Chondrocyte (in vitro differentiated cells): ENCODE measurements at regions not wholly inside any gene's neighbourhood (a gene's known extent, or its start where the extent isn't known, plus 50 kb on each side); places are given as distances from the start of the nearest gene placed in this dataset.
"Not testable (repeated sequence)": the region's sequence is repeated elsewhere in the genome, so short reads cannot be mapped to it uniquely, and the experiment has no call there.

Experiments used
- DNase-seq: peaks from one replicate; pipeline ENCODE4 v3.0.0; 2021; ENCODE audit warnings: mixed read lengths, low spot score
- H3K27ac Mint-ChIP-seq: one replicate; pipeline ENCODE4 v1.8.0; 2021; ENCODE audit warnings: mild to moderate bottlenecking, moderate library complexity, mixed read lengths; ENCODE audit not compliant: unreplicated experiment
- H3K27me3 Mint-ChIP-seq: 2 replicates; pipeline ENCODE4 v1.8.0; 2021; ENCODE audit warnings: low read depth, mixed read lengths
- H3K36me3 Mint-ChIP-seq: 2 replicates; pipeline ENCODE4 v1.8.0; 2021; ENCODE audit warnings: low read depth, mixed read lengths
- H3K4me1 Mint-ChIP-seq: 2 replicates; pipeline ENCODE4 v1.8.0; 2021; ENCODE audit warnings: low read depth, mild to moderate bottlenecking, mixed read lengths
- H3K4me3 Mint-ChIP-seq: one replicate; pipeline ENCODE4 v1.8.0; 2021; ENCODE audit warnings: mild to moderate bottlenecking, moderate library complexity, mixed read lengths; ENCODE audit not compliant: unreplicated experiment
- H3K9me3 Mint-ChIP-seq: 2 replicates; pipeline ENCODE4 v1.8.0; 2021; ENCODE audit warnings: low read depth, mixed read lengths
- CTCF ChIP-seq: fragments of 200-600 bp; sonication (generic); IDR thresholded peaks from 2 replicates; pipeline ENCODE4 v1.5.0; 2021; ENCODE audit warnings: antibody characterized with exemption, mild to moderate bottlenecking, moderate library complexity

- Mint-ChIP-seq H3K4me1 (peaks cover 17% of the 10 kb centered on the region), H3K4me3 (no peak overlapping the region), H3K9me3 (peaks cover 4% of the 10 kb centered on the region), H3K27ac (no peak overlapping the region), H3K36me3 (peaks cover 1% of the 10 kb centered on the region), H3K27me3 (no peaks in the 10 kb centered on the region)
- DNase-seq: no peak
- no peak for TF ChIP-seq CTCF
These were observed 121.7 kb downstream of the CHIC2 start for GRCh38 chr4:53942712-53943111.

GRCh38 chr4:53941331-53941730, 123.1 kb downstream of the CHIC2 start:
- H3K27ac Mint-ChIP-seq: no peak overlapping the region
- no peak for DNase-seq
- no peak for TF ChIP-seq CTCF

GRCh38 chr4:53939892-53940291, 124.5 kb downstream of the CHIC2 start:
- DNase-seq, H3K36me3 Mint-ChIP-seq, H3K27ac Mint-ChIP-seq, H3K4me3 Mint-ChIP-seq, H3K27me3 Mint-ChIP-seq, H3K9me3 Mint-ChIP-seq: not testable (repeated sequence)
- H3K4me1 Mint-ChIP-seq: peaks cover 24% of the 10 kb centered on the region

More at GRCh38 chr4:53941331-53941730, 123.1 kb downstream of the CHIC2 start:
- no peak overlapping the region for H3K4me3 Mint-ChIP-seq
- H3K36me3 Mint-ChIP-seq: peaks cover 1% of the 10 kb centered on the region
- peaks cover 18% of the 10 kb centered on the region for H3K4me1 Mint-ChIP-seq
- H3K9me3 Mint-ChIP-seq: peaks cover 4% of the 10 kb centered on the region
- no peaks in the 10 kb centered on the region for H3K27me3 Mint-ChIP-seq

- Mint-ChIP-seq H3K4me3 (no peak overlapping the region), H3K4me1 (peaks cover 18% of the 10 kb centered on the region), H3K9me3 (peaks cover 7% of the 10 kb centered on the region), H3K36me3 (peaks cover 5% of the 10 kb centered on the region), H3K27me3 (no peaks in the 10 kb centered on the region), H3K27ac (peak overlapping the region; percentile 6)
- TF ChIP-seq CTCF: no peak
- no peak for DNase-seq
These were observed 126.5 kb downstream of the CHIC2 start for GRCh38 chr4:53937918-53938317.

- H3K27me3 Mint-ChIP-seq: no peaks in the 10 kb centered on the region
- H3K27ac Mint-ChIP-seq: no peak overlapping the region
- no peak overlapping the region for H3K4me3 Mint-ChIP-seq
- H3K4me1 Mint-ChIP-seq: peaks cover 23% of the 10 kb centered on the region
- H3K9me3 Mint-ChIP-seq: peaks cover 7% of the 10 kb centered on the region
- no peak for TF ChIP-seq CTCF
- DNase-seq: no peak
- H3K36me3 Mint-ChIP-seq: peaks cover 5% of the 10 kb centered on the region
These were observed 127.1 kb downstream of the CHIC2 start for GRCh38 chr4:53937327-53937726.

GRCh38 chr4:53935780-53936179, 128.6 kb downstream of the CHIC2 start:
- no peak for TF ChIP-seq CTCF
- DNase-seq: no peak
- H3K4me3 Mint-ChIP-seq: no peak overlapping the region
- H3K27ac Mint-ChIP-seq: no peak overlapping the region
- H3K27me3 Mint-ChIP-seq: no peaks in the 10 kb centered on the region
- H3K36me3 Mint-ChIP-seq: peaks cover 5% of the 10 kb centered on the region
- H3K9me3 Mint-ChIP-seq: peaks cover 7% of the 10 kb centered on the region
- peaks cover 36% of the 10 kb centered on the region for H3K4me1 Mint-ChIP-seq
